Ishikawa (cell line): ENCODE measurements at regions not wholly inside any gene's neighbourhood (a gene's known extent, or its start where the extent isn't known, plus 50 kb on each side); places are given as distances from the start of the nearest gene placed in this dataset.

Experiments
- CEBPB ChIP-seq: IDR thresholded peaks from 2 replicates; pipeline ENCODE4 v1.6.1; 2012
- CREB1 ChIP-seq: IDR thresholded peaks from 2 replicates; pipeline ENCODE4 v1.6.1; 2012; ENCODE audit warnings: low read depth
- EGR1 ChIP-seq: IDR thresholded peaks from 2 replicates; pipeline ENCODE4 v1.6.1; 2012
- EP300 ChIP-seq: IDR thresholded peaks from 2 replicates; pipeline ENCODE4 v1.6.1; 2012; ENCODE audit warnings: borderline replicate concordance
- FOXM1 ChIP-seq: IDR thresholded peaks from 2 replicates; pipeline ENCODE4 v1.6.1; 2012; ENCODE audit warnings: low read depth, borderline replicate concordance
- MAX ChIP-seq: IDR thresholded peaks from 2 replicates; pipeline ENCODE4 v1.6.1; 2012
- NFIC ChIP-seq: IDR thresholded peaks from 2 replicates; pipeline ENCODE4 v1.6.1; 2012
- RAD21 ChIP-seq: IDR thresholded peaks from 2 replicates; pipeline ENCODE4 v1.6.1; 2012; ENCODE audit warnings: low read depth
- REST ChIP-seq: IDR thresholded peaks from 2 replicates; pipeline ENCODE4 v1.6.1; 2012; ENCODE audit warnings: low read depth, mild to moderate bottlenecking
- TAF1 ChIP-seq: IDR thresholded peaks from 2 replicates; pipeline ENCODE4 v1.6.1; 2012; ENCODE audit warnings: low read depth, mild to moderate bottlenecking
- TCF12 ChIP-seq: IDR thresholded peaks from 2 replicates; pipeline ENCODE4 v1.6.1; 2012; ENCODE audit warnings: low read depth
- TEAD4 ChIP-seq: IDR thresholded peaks from 2 replicates; pipeline ENCODE4 v1.6.1; 2012
- YY1 ChIP-seq: IDR thresholded peaks from 2 replicates; pipeline ENCODE4 v1.6.1; 2012; ENCODE audit warnings: low read depth
- ZBTB7A ChIP-seq: IDR thresholded peaks from 2 replicates; pipeline ENCODE4 v1.6.1; 2012; ENCODE audit warnings: low read depth
- TF ChIP-seq, protein P1 (sequence below): IDR thresholded peaks from 2 replicates; pipeline ENCODE4 v1.6.1; 2012

DNA sequence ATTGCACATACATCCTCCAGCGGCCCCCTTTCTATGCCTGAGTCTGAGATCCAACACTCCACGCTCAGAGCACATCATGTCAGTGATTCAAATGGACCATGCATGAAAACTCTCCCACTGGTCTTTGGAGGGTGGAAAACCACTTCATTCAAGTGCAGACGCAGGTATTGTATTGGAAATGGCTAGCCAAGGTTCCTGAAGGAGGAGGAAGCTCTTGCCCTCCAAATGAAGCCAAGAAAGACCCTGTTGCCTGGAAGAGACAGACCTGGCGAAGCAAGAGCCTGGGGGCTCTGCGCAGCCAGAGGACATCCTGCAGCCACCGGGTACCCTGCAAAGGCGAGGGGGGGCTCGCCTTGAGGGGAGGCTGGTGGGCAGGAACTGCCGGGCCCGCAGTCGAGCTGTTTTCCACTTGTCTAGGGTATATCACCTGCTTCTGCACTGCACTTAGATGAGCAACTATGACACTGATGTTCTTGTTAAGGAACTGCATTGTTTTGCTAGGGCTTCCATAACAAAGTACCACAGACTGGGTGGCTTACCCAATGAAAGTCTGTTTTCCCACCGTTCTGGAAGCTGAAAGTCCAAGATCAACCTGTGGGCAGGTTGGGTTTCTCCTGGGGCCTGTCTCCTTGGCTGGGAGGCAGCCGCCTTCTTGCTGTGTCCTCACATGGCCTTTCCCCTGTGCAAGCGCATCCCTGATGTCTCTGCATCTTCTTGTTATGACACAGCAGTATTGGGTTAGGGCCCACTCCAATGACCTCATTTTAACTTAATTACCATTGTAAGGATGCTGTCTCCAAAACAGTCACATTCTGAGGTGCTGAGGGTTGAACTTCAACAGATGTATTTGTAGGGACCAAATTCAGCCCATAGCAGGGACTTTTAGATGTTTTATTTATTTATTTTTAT is 233.4 kb downstream of the ARHGAP12 start:
- TF ChIP-seq YY1 (no peak), TAF1 (no peak), EP300 (no peak), TEAD4 (no peak), CREB1 (no peak), TCF12 (no peak), EGR1 (no peak), RAD21 (no peak), FOXM1 (no peak), NFIC (no peak), ZBTB7A (no peak), CEBPB (no peak), REST (no peak), MAX (no peak)
- TF ChIP-seq, protein P1, sequence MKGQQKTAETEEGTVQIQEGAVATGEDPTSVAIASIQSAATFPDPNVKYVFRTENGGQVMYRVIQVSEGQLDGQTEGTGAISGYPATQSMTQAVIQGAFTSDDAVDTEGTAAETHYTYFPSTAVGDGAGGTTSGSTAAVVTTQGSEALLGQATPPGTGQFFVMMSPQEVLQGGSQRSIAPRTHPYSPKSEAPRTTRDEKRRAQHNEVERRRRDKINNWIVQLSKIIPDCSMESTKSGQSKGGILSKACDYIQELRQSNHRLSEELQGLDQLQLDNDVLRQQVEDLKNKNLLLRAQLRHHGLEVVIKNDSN: no peak

GRCh38 chr10:31694126-31694685 is 234.4 kb downstream of the ARHGAP12 start:
- no peak for TF ChIP-seq TAF1
- no peak for TF ChIP-seq EGR1
- no peak for TF ChIP-seq FOXM1
- TF ChIP-seq EP300: no peak
- no peak for TF ChIP-seq REST
- TF ChIP-seq ZBTB7A: no peak
- no peak for TF ChIP-seq YY1
- TF ChIP-seq NFIC: no peak
- TF ChIP-seq, protein P1: no peak

- TF ChIP-seq TAF1: no peak
- TF ChIP-seq EP300: no peak
- TF ChIP-seq NFIC: no peak
- no peak for TF ChIP-seq ZBTB7A
- TF ChIP-seq TEAD4: no peak
- TF ChIP-seq, protein P1: no peak
- no peak for TF ChIP-seq YY1
- no peak for TF ChIP-seq EGR1
- TF ChIP-seq CREB1: no peak
- TF ChIP-seq CEBPB: no peak
- no peak for TF ChIP-seq FOXM1
- TF ChIP-seq REST: no peak
- no peak for TF ChIP-seq MAX
- no peak for TF ChIP-seq TCF12
Observed at GRCh38 chr10:31693491-31693890, 235.1 kb downstream of the ARHGAP12 start.

- no peak for TF ChIP-seq CEBPB
- TF ChIP-seq RAD21: no peak
- TF ChIP-seq EP300: no peak
- no peak for TF ChIP-seq TCF12
- no peak for TF ChIP-seq YY1
- no peak for TF ChIP-seq TAF1
- TF ChIP-seq, protein P1: no peak
- TF ChIP-seq NFIC: no peak
- TF ChIP-seq FOXM1: no peak
- no peak for TF ChIP-seq EGR1
- no peak for TF ChIP-seq REST
- TF ChIP-seq MAX: no peak
Observed at GRCh38 chr10:31689233-31689632, 239.4 kb downstream of the ARHGAP12 start.
